ENCODE measurements at regions not wholly inside any gene's neighbourhood (a gene's known extent, or its start where the extent isn't known, plus 50 kb on each side); places are given as distances from the start of the nearest gene placed in this dataset.
"Not testable (repeated sequence)": the region's sequence is repeated elsewhere in the genome, so short reads cannot be mapped to it uniquely, and the experiment has no call there.

- no peak for TF ChIP-seq CTCF (IDR thresholded peaks at IDR 0.05)
- no peak overlapping the region for H3K4me3 Mint-ChIP-seq
- H3K36me3 Mint-ChIP-seq (ENCODE audit: low read depth) = no peaks in the 10 kb centered on the region
- H3K27me3 Mint-ChIP-seq (ENCODE audit: low read depth, poor library complexity) = peaks cover 8% of the 10 kb centered on the region
- H3K4me1 Mint-ChIP-seq = peaks cover 30% of the 10 kb centered on the region
- no peak for DNase-seq
- H3K9me3 Mint-ChIP-seq = peaks cover 3% of the 10 kb centered on the region
- H3K27ac Mint-ChIP-seq = no peak overlapping the region
Measured at GRCh38 chr10:113497198-113497597, 55.7 kb upstream of the HABP2 start.

DNA sequence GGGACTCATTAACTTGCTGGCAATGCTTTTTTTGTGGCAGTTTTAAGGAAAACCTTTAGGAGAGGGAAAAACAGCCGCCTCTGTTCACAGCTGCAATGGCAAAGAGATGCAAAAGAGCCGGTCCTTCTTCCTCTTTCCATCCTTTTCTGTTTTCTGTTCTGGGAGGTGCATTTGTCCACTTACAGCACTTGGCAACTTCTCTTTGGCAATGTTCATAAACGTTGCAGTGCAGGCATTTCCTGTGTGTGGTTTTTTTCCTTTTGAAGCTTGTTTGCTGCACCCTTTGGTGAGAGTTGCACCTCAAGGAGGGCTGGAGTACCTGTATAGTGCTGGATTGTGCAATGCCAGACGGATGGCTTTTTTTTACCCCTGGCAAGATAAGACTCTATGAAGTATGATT is 53.9 kb upstream of the HABP2 start:
- DNase-seq = no peak
- H3K27me3 Mint-ChIP-seq (ENCODE audit: low read depth, poor library complexity) = peaks cover 10% of the 10 kb centered on the region
- no peak overlapping the region for H3K4me3 Mint-ChIP-seq
- no peak overlapping the region for H3K27ac Mint-ChIP-seq
- H3K9me3 Mint-ChIP-seq = peaks cover 3% of the 10 kb centered on the region
- TF ChIP-seq CTCF (IDR thresholded peaks at IDR 0.05) = no peak
- H3K36me3 Mint-ChIP-seq (ENCODE audit: low read depth) = no peaks in the 10 kb centered on the region
- H3K4me1 Mint-ChIP-seq = peaks cover 30% of the 10 kb centered on the region

DNA sequence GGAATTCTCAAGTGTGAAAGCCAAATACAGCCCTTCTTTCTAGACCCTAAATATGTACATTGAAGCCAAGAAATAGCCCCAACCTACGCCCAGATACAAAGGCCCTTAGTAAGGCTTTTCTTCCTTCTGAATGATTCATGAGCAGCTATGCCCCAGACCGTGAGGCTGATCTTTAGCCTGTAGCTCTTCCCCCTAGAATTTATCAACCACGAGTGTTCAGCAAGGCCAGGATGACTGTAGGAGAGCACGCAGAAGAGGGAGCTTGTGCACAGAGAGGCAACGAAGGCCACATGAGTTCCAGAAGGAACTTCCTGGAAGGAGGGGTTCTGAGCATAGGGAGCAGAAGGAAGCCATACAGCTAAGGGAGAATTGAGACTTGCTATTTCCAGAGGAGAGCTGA is 53.0 kb upstream of the HABP2 start:
- TF ChIP-seq CTCF (IDR thresholded peaks at IDR 0.05) = no peak
- Mint-ChIP-seq H3K36me3 (ENCODE audit: low read depth) (no peaks in the 10 kb centered on the region), H3K4me3 (no peak overlapping the region), H3K9me3 (peaks cover 3% of the 10 kb centered on the region), H3K4me1 (peaks cover 30% of the 10 kb centered on the region), H3K27ac (no peak overlapping the region), H3K27me3 (ENCODE audit: low read depth, poor library complexity) (peaks cover 16% of the 10 kb centered on the region)
- DNase-seq = no peak

- not testable (repeated sequence) for H3K4me3 Mint-ChIP-seq; H3K9me3 Mint-ChIP-seq; H3K27ac Mint-ChIP-seq; DNase-seq; H3K36me3 Mint-ChIP-seq (ENCODE audit: low read depth)
- H3K27me3 Mint-ChIP-seq (ENCODE audit: low read depth, poor library complexity) = peaks cover 21% of the 10 kb centered on the region
- H3K4me1 Mint-ChIP-seq = peaks cover 20% of the 10 kb centered on the region
Measured at GRCh38 chr10:113501031-113501430, 51.8 kb upstream of the HABP2 start.

All from nephron progenitor cell (in vitro differentiated cells).